AG08395 (cell line): ENCODE measurements at regions not wholly inside any gene's neighbourhood (a gene's known extent, or its start where the extent isn't known, plus 50 kb on each side); places are given as distances from the start of the nearest gene placed in this dataset.
"Not testable (repeated sequence)": the region's sequence is repeated elsewhere in the genome, so short reads cannot be mapped to it uniquely, and the experiment has no call there.

ENCODE experiments used
- DNase-seq: peaks from one replicate; pipeline ENCODE4 v3.0.0; 2012; ENCODE audit warnings: mixed read lengths, low spot score

- peak; percentile 58 for DNase-seq
Measured at GRCh38 chr1:9441451-9442133, 97.7 kb upstream of the SLC25A33 start.

GRCh38 chr1:9442278-9442846, 96.9 kb upstream of the SLC25A33 start:
- DNase-seq, result no peak

GRCh38 chr1:9442986-9443385, 96.3 kb upstream of the SLC25A33 start:
- DNase-seq, result no peak

GRCh38 chr1:9443913-9444445, 95.3 kb upstream of the SLC25A33 start:
- DNase-seq, result no peak

GRCh38 chr1:9444532-9444931, 94.7 kb upstream of the SLC25A33 start:
- no peak for DNase-seq

- not testable (repeated sequence) for DNase-seq
Measured at GRCh38 chr1:9445081-9445480, 94.2 kb upstream of the SLC25A33 start.

GRCh38 chr1:9447215-9447960, 91.9 kb upstream of the SLC25A33 start:
- no peak for DNase-seq

- DNase-seq, result no peak
Measured at GRCh38 chr1:9448132-9449109, 90.8 kb upstream of the SLC25A33 start.

GRCh38 chr1:9449110-9449627, 90.1 kb upstream of the SLC25A33 start:
- DNase-seq, result peak; percentile 46

GRCh38 chr1:9449976-9450696, 89.1 kb upstream of the SLC25A33 start:
- DNase-seq, result no peak

- DNase-seq, result no peak
Measured at GRCh38 chr1:9451081-9451480, 88.2 kb upstream of the SLC25A33 start.

GRCh38 chr1:9452516-9453140, 86.6 kb upstream of the SLC25A33 start:
- DNase-seq, result no peak

GRCh38 chr1:9453375-9453774, 85.9 kb upstream of the SLC25A33 start:
- DNase-seq, result no peak

GRCh38 chr1:9453779-9454418, 85.4 kb upstream of the SLC25A33 start:
- no peak for DNase-seq

GRCh38 chr1:9454494-9455066, 84.7 kb upstream of the SLC25A33 start:
- DNase-seq, result no peak

GRCh38 chr1:9455487-9456234, 83.6 kb upstream of the SLC25A33 start:
- peak; percentile 74 for DNase-seq

- DNase-seq, result no peak
Measured at GRCh38 chr1:9456833-9457232, 82.4 kb upstream of the SLC25A33 start.

- no peak for DNase-seq
Measured at GRCh38 chr1:9459816-9460407, 79.4 kb upstream of the SLC25A33 start.
